K562 (cell line): ENCODE measurements at regions not wholly inside any gene's neighbourhood (a gene's known extent, or its start where the extent isn't known, plus 50 kb on each side); places are given as distances from the start of the nearest gene placed in this dataset.

Experiments
- GTF2F1 ChIP-seq: IDR thresholded peaks from 2 replicates; pipeline ENCODE4 v1.6.1; 2011; ENCODE audit warnings: low read depth, low read length, improper control_type of control experiment
- HCFC1 ChIP-seq: IDR thresholded peaks from 2 replicates; pipeline ENCODE4 v1.6.1; 2012; ENCODE audit warnings: low read depth, low read length, improper control_type of control experiment
- KLF16 ChIP-seq: IDR thresholded peaks from 2 replicates; pipeline ENCODE4 v1.6.1; 2016; ENCODE audit warnings: antibody characterized with exemption
- NFYB ChIP-seq: IDR thresholded peaks from 2 replicates; pipeline ENCODE4 v1.6.1; 2011; ENCODE audit warnings: mild to moderate bottlenecking, moderate library complexity; ENCODE audit not compliant: insufficient read length; ENCODE audit errors: extremely low read depth
- ZNF324 ChIP-seq: fragments of 250-450 bp; sonication (Bioruptor Pico); IDR thresholded peaks from 2 replicates; pipeline ENCODE4 v1.4.0; 2020; ENCODE audit warnings: mild to moderate bottlenecking
- TF ChIP-seq, protein P1 (sequence below): sonication (generic); formaldehyde crosslinking; IDR thresholded peaks from 2 replicates; pipeline ENCODE4 v1.8.0; 2023; ENCODE audit warnings: mild to moderate bottlenecking, missing genetic modification reagents
- TF ChIP-seq, protein P2 (sequence below): fragments of 250-450 bp; sonication (Bioruptor Pico); IDR thresholded peaks from 2 replicates; pipeline ENCODE4 v1.8.0; 2021; ENCODE audit warnings: moderate library complexity, mild to moderate bottlenecking, inconsistent platforms

DNA sequence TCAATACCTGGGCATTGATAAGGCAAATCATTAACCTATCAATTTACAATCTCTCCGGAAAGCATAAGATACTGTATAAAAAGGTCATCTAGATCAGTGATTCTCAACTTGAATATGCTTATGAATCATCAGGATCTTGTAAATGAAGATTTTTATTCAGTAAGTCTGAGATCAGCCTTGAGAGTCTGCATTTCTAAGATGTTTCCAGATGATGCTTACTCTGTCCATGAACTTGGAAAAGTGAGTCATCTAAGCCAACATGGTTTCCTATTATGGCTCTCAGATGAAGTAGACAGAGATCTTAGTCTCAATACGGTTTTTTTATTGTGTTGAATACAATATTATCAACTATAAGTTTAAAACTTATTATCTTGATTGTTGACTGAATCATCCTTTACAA lies 226.4 kb upstream of the KIRREL3 start:
- TF ChIP-seq KLF16 (no peak), HCFC1 (no peak), NFYB (no peak), ZNF324 (CRISPR knock-in tag) (no peak), GTF2F1 (no peak)
- TF ChIP-seq, protein P1, sequence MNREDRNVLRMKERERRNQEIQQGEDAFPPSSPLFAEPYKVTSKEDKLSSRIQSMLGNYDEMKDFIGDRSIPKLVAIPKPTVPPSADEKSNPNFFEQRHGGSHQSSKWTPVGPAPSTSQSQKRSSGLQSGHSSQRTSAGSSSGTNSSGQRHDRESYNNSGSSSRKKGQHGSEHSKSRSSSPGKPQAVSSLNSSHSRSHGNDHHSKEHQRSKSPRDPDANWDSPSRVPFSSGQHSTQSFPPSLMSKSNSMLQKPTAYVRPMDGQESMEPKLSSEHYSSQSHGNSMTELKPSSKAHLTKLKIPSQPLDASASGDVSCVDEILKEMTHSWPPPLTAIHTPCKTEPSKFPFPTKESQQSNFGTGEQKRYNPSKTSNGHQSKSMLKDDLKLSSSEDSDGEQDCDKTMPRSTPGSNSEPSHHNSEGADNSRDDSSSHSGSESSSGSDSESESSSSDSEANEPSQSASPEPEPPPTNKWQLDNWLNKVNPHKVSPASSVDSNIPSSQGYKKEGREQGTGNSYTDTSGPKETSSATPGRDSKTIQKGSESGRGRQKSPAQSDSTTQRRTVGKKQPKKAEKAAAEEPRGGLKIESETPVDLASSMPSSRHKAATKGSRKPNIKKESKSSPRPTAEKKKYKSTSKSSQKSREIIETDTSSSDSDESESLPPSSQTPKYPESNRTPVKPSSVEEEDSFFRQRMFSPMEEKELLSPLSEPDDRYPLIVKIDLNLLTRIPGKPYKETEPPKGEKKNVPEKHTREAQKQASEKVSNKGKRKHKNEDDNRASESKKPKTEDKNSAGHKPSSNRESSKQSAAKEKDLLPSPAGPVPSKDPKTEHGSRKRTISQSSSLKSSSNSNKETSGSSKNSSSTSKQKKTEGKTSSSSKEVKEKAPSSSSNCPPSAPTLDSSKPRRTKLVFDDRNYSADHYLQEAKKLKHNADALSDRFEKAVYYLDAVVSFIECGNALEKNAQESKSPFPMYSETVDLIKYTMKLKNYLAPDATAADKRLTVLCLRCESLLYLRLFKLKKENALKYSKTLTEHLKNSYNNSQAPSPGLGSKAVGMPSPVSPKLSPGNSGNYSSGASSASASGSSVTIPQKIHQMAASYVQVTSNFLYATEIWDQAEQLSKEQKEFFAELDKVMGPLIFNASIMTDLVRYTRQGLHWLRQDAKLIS (CRISPR knock-in tag), result no peak
- TF ChIP-seq, protein P2, sequence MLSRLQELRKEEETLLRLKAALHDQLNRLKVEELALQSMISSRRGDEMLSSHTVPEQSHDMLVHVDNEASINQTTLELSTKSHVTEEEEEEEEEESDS (CRISPR knock-in tag), result no peak
